WTC11 (cell line): ENCODE measurements at regions not wholly inside any gene's neighbourhood (a gene's known extent, or its start where the extent isn't known, plus 50 kb on each side); places are given as distances from the start of the nearest gene placed in this dataset.

Experiments
- ATAC-seq: fragments of 200-7000 bp; cut with Tn5 transposase; 2 replicates; pipeline ENCODE4 v1.10.0; 2021; ENCODE audit warnings: mild to moderate bottlenecking, moderate library complexity
- CTCF ChIA-PET: fragments of 300-600 bp; sonication (Branson Sonifier 250); formaldehyde crosslinking; loops from one replicate; lab custom pipeline; 2021; ENCODE audit warnings: antibody characterized with exemption; lab: Charles Lee
- POLR2A ChIA-PET: fragments of 350-600 bp; sonication (Branson Sonifier 250); formaldehyde crosslinking; loops from one replicate; lab custom pipeline; 2021; ENCODE audit warnings: antibody characterized with exemption; lab: Charles Lee
- DNase-seq: peaks from one replicate; pipeline ENCODE4 v3.0.0; 2021; ENCODE audit warnings: low spot score
- H3K27ac Mint-ChIP-seq: 2 replicates; pipeline ENCODE4 v1.8.0; 2021; ENCODE audit warnings: mixed read lengths
- H3K27me3 Mint-ChIP-seq: 2 replicates; pipeline ENCODE4 v1.8.0; 2021; ENCODE audit warnings: low read depth, mild to moderate bottlenecking, moderate library complexity, mixed read lengths
- H3K36me3 Mint-ChIP-seq: 2 replicates; pipeline ENCODE4 v1.8.0; 2021; ENCODE audit warnings: mixed read lengths
- H3K4me1 Mint-ChIP-seq: 2 replicates; pipeline ENCODE4 v1.8.0; 2022; ENCODE audit warnings: mixed read lengths
- H3K4me3 Mint-ChIP-seq: 2 replicates; pipeline ENCODE4 v1.8.0; 2021; ENCODE audit warnings: mild to moderate bottlenecking, moderate library complexity, mixed read lengths
- H3K9me3 Mint-ChIP-seq: 2 replicates; pipeline ENCODE4 v1.8.0; 2021; ENCODE audit warnings: mixed read lengths
- AR ChIP-seq: fragments of 250-450 bp; sonication (Bioruptor Pico); IDR thresholded peaks from 2 replicates; pipeline ENCODE4 v1.9.0; 2021; ENCODE audit warnings: mild to moderate bottlenecking
- E2F4 ChIP-seq: sonication (generic); formaldehyde crosslinking; IDR thresholded peaks from 2 replicates; pipeline ENCODE4 v1.8.1; 2022; ENCODE audit warnings: low read depth, mild to moderate bottlenecking, moderate library complexity, missing genetic modification reagents, borderline replicate concordance
- GRHL2 ChIP-seq: fragments of 250-450 bp; sonication (Bioruptor Pico); IDR thresholded peaks from 2 replicates; pipeline ENCODE4 v1.8.0; 2022; ENCODE audit warnings: mild to moderate bottlenecking, moderate library complexity; ENCODE audit not compliant: insufficient replicate concordance, severe bottlenecking
- KAT7 ChIP-seq: sonication (generic); formaldehyde crosslinking; IDR thresholded peaks from 2 replicates; pipeline ENCODE4 v1.8.1; 2023; ENCODE audit warnings: missing genetic modification reagents, mild to moderate bottlenecking, borderline replicate concordance
- NFATC4 ChIP-seq: fragments of 250-450 bp; sonication (Bioruptor Pico); IDR thresholded peaks from 2 replicates; pipeline ENCODE4 v1.9.0; 2021; ENCODE audit warnings: mild to moderate bottlenecking
- NFYB ChIP-seq: sonication (generic); formaldehyde crosslinking; conservative IDR thresholded peaks from 2 replicates; pipeline ENCODE4 v1.8.0; 2022; ENCODE audit warnings: low read depth, missing genetic modification reagents
- TP53 ChIP-seq: sonication (generic); formaldehyde crosslinking; IDR thresholded peaks from 2 replicates; pipeline ENCODE4 v1.8.1; 2023; ENCODE audit warnings: mild to moderate bottlenecking, missing genetic modification reagents
- ZBTB21 ChIP-seq: sonication (generic); formaldehyde crosslinking; IDR thresholded peaks from 2 replicates; pipeline ENCODE4 v1.8.1; 2023; ENCODE audit warnings: mild to moderate bottlenecking, missing genetic modification reagents, borderline replicate concordance
- ZBTB43 ChIP-seq: sonication (generic); formaldehyde crosslinking; IDR thresholded peaks from 2 replicates; pipeline ENCODE4 v1.8.1; 2023; ENCODE audit warnings: mild to moderate bottlenecking, missing genetic modification reagents
- ZNF138 ChIP-seq: sonication (generic); formaldehyde crosslinking; conservative IDR thresholded peaks from 2 replicates; pipeline ENCODE4 v1.8.1; 2022; ENCODE audit warnings: mild to moderate bottlenecking, moderate library complexity, missing genetic modification reagents
- ZNF263 ChIP-seq: sonication (generic); formaldehyde crosslinking; IDR thresholded peaks from 2 replicates; pipeline ENCODE4 v1.8.1; 2022; ENCODE audit warnings: low read depth, mild to moderate bottlenecking, moderate library complexity, missing genetic modification reagents
- ZNF396 ChIP-seq: fragments of 250-450 bp; sonication (Bioruptor Pico); IDR thresholded peaks from 2 replicates; pipeline ENCODE4 v1.8.0; 2021; ENCODE audit warnings: mild to moderate bottlenecking, moderate library complexity, borderline replicate concordance
- ZNF423 ChIP-seq: fragments of 250-450 bp; sonication (Bioruptor Pico); IDR thresholded peaks from 2 replicates; pipeline ENCODE4 v2.1.2; 2022; ENCODE audit warnings: mild to moderate bottlenecking, moderate library complexity
- TF ChIP-seq, protein P1 (sequence below): sonication (generic); formaldehyde crosslinking; IDR thresholded peaks from 2 replicates; pipeline ENCODE4 v1.8.0; 2023; ENCODE audit warnings: missing genetic modification reagents
- TF ChIP-seq, protein P2 (sequence below): fragments of 250-450 bp; sonication (Bioruptor Pico); conservative IDR thresholded peaks from 2 replicates; pipeline ENCODE4 v1.9.0; 2021; ENCODE audit warnings: mild to moderate bottlenecking
- TF ChIP-seq, protein P3 (sequence below): fragments of 250-450 bp; sonication (Bioruptor Pico); IDR thresholded peaks from 2 replicates; pipeline ENCODE4 v2.1.2; 2022; ENCODE audit warnings: mild to moderate bottlenecking, moderate library complexity

- TF ChIP-seq E2F4 (CRISPR knock-in tag) (no peak), NFATC4 (CRISPR knock-in tag) (no peak), GRHL2 (no peak), NFYB (CRISPR knock-in tag) (no peak), KAT7 (CRISPR knock-in tag) (no peak)
- TF ChIP-seq, protein P1, sequence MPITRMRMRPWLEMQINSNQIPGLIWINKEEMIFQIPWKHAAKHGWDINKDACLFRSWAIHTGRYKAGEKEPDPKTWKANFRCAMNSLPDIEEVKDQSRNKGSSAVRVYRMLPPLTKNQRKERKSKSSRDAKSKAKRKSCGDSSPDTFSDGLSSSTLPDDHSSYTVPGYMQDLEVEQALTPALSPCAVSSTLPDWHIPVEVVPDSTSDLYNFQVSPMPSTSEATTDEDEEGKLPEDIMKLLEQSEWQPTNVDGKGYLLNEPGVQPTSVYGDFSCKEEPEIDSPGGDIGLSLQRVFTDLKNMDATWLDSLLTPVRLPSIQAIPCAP (CRISPR knock-in tag): no peak
Observed at GRCh38 chr5:38706376-38706775, 139.4 kb upstream of the OSMR start (continued).

GRCh38 chr5:38707352-38708210 is 138.2 kb upstream of the OSMR start:
- ChIA-PET CTCF (no interaction called here), POLR2A (no interaction called here)
- no peak for DNase-seq
- Mint-ChIP-seq H3K4me1 (peaks cover 3% of the 10 kb centered on the region; the same call in 1 of the 2 replicates), H3K9me3 (no peaks in the 10 kb centered on the region), H3K4me3 (no peak overlapping the region), H3K27ac (no peak overlapping the region), H3K36me3 (no peaks in the 10 kb centered on the region), H3K27me3 (no peaks in the 10 kb centered on the region; the same call in 1 of the 2 replicates)
- no peak for TF ChIP-seq KAT7 (CRISPR knock-in tag)
- no peak for TF ChIP-seq TP53
- no peak for TF ChIP-seq AR
- TF ChIP-seq ZBTB43: no peak
- no peak for ATAC-seq

DNA sequence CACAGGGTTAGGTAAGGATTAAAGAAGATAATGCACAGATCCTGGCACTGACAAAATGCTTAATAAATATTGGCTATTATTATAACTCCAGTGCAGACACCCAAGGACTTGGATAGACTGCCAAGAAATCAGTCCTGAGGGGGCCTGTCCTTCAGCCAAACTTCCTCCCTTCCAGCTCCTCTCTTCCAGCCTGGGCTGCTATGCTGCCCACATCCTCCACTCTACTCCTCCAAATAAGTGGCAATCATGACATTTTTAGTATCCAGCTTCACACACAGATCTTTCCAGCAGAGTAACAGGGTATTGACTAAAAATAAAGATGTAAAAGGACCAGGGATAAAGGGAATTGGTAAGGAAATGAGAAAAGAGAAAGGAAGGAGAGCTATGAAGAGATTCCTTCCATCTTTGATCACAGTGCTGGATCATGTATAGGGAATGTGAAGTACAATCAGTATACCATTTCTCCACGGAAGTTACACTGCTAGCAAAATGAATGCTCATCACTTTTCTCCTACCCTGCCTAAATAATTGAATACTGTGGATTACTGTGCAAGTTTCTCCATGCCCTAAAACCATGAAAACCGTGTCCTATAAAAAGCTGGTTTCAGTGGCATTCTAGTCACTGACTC is 136.0 kb upstream of the OSMR start:
- Mint-ChIP-seq H3K27me3 (no peaks in the 10 kb centered on the region; the same call in 1 of the 2 replicates), H3K36me3 (no peaks in the 10 kb centered on the region), H3K9me3 (no peaks in the 10 kb centered on the region), H3K4me3 (no peak overlapping the region), H3K27ac (no peak overlapping the region), H3K4me1 (peaks cover 3% of the 10 kb centered on the region; the same call in 1 of the 2 replicates)
- POLR2A ChIA-PET: no interaction called here
- no peak for ATAC-seq
- CTCF ChIA-PET: interaction anchor here (0.8 to 1.6 kb wide), 3 partner anchors 36 to 480 kb away, joined by 3 to 4 read pairs (median 4); no protein-coding TSS in a partner anchor
- no peak for DNase-seq
- TF ChIP-seq ZNF396 (CRISPR knock-in tag): no peak
- TF ChIP-seq, all 79 proteins: peak for 0

GRCh38 chr5:38710627-38711026 is 135.2 kb upstream of the OSMR start:
- H3K4me1 Mint-ChIP-seq: peaks cover 3% of the 10 kb centered on the region; the same call in 1 of the 2 replicates
- H3K36me3 Mint-ChIP-seq: no peaks in the 10 kb centered on the region
- no peak overlapping the region for H3K4me3 Mint-ChIP-seq
- no peaks in the 10 kb centered on the region for H3K27me3 Mint-ChIP-seq
- no peak overlapping the region for H3K27ac Mint-ChIP-seq
- CTCF ChIA-PET: interaction anchor here (0.8 to 1.6 kb wide), 2 partner anchors 269 to 481 kb away, joined by 3 to 4 read pairs; no protein-coding TSS in a partner anchor
- no peak for ATAC-seq
- POLR2A ChIA-PET: no interaction called here
- DNase-seq: no peak
- no peaks in the 10 kb centered on the region for H3K9me3 Mint-ChIP-seq
- TF ChIP-seq ZBTB21 (no peak), ZNF423 (no peak), ZNF263 (CRISPR knock-in tag) (no peak), ZBTB43 (no peak), ZNF138 (no peak)
- TF ChIP-seq, protein P2, sequence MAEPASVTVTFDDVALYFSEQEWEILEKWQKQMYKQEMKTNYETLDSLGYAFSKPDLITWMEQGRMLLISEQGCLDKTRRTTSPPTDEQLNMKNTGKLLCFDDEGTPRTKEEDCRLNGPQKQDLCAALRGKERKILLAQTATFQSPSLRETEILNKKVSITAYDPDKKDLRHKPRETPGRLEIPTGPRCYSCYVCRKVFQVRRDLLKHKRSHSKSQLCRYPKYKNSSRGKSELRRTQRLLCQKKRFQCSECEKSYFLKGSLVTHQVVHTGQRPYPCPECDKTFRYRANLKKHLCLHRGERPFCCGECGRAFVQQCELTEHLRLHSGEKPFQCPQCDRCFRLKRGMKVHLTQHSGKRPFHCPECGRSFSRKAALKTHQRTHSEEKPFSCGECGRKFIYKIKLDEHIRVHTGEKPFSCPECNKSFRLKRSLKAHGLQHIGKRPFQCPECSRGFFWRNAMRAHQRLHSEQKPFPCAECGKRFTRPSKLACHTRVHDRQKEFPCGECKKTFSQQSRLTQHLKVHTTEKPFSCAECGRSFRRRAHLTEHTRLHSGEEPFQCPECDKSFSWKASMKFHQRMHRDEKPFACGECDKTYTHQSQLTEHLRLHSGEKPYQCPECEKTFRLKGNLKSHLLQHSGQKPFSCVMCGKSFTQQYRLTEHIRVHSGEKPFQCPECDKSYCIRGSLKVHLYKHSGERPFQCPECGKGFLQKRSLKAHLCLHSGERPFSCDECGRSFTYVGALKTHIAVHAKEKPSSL (CRISPR knock-in tag): no peak
- TF ChIP-seq, protein P3, sequence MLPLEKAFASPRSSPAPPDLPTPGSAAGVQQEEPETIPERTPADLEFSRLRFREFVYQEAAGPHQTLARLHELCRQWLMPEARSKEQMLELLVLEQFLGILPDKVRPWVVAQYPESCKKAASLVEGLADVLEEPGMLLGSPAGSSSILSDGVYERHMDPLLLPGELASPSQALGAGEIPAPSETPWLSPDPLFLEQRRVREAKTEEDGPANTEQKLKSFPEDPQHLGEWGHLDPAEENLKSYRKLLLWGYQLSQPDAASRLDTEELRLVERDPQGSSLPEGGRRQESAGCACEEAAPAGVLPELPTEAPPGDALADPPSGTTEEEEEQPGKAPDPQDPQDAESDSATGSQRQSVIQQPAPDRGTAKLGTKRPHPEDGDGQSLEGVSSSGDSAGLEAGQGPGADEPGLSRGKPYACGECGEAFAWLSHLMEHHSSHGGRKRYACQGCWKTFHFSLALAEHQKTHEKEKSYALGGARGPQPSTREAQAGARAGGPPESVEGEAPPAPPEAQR (CRISPR knock-in tag): no peak
